ENCODE measurements at regions not wholly inside any gene's neighbourhood (a gene's known extent, or its start where the extent isn't known, plus 50 kb on each side); places are given as distances from the start of the nearest gene placed in this dataset.

DNA sequence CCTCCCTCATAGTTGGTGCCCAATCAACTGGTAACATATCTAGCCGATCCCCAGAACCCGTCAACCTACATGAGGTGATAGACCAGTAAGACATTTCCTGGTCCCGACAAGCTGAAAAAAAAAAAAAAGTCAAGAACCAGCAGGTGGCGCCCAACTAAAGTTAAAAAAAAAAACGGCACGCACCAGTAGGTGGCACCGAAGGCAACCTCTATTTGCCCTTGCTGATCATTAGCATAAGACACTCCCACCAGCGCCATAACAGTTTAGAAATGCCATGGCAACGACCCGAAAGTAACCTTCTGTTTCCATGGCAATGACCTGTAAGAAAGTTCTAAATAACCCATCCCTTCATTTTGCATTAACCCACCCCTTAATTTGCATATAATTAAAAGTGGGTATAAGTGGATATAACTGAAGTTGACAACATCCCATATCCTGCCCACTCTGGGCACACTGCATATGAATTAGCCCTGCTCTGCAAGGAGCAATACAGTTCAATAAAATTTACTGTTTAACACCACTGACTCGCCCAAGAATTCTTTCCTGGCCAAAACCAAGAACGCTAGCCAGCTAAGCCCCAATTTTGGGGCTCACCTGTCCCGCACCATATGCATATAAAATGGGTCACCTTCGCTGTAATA is 83.9 kb upstream of the SPANXB1 start (continued):
- TF ChIP-seq EHF (CRISPR knock-in tag; IDR thresholded peaks at IDR 0.05), result no peak
- no peak for TF ChIP-seq CBX2 (IDR thresholded peaks at IDR 0.05; ENCODE audit: borderline replicate concordance, low read depth)
- no peak for TF ChIP-seq ZFP36 (IDR thresholded peaks at IDR 0.05; ENCODE audit: borderline replicate concordance, partially characterized antibody)
- TF ChIP-seq, protein P1, sequence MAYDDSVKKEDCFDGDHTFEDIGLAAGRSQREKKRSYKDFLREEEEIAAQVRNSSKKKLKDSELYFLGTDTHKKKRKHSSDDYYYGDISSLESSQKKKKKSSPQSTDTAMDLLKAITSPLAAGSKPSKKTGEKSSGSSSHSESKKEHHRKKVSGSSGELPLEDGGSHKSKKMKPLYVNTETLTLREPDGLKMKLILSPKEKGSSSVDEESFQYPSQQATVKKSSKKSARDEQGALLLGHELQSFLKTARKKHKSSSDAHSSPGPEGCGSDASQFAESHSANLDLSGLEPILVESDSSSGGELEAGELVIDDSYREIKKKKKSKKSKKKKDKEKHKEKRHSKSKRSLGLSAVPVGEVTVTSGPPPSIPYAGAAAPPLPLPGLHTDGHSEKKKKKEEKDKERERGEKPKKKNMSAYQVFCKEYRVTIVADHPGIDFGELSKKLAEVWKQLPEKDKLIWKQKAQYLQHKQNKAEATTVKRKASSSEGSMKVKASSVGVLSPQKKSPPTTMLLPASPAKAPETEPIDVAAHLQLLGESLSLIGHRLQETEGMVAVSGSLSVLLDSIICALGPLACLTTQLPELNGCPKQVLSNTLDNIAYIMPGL (CRISPR knock-in tag; IDR thresholded peaks at IDR 0.05; ENCODE audit: borderline replicate concordance), result no peak
- no peak for TF ChIP-seq CHD2 (IDR thresholded peaks at IDR 0.05; ENCODE audit: low read length, partially characterized antibody)
- no peak for TF ChIP-seq FOSB (CRISPR knock-in tag; IDR thresholded peaks at IDR 0.05)
- no peak for TF ChIP-seq BHLHE40 (IDR thresholded peaks at IDR 0.05; ENCODE audit: low read depth, low read length)

DNA sequence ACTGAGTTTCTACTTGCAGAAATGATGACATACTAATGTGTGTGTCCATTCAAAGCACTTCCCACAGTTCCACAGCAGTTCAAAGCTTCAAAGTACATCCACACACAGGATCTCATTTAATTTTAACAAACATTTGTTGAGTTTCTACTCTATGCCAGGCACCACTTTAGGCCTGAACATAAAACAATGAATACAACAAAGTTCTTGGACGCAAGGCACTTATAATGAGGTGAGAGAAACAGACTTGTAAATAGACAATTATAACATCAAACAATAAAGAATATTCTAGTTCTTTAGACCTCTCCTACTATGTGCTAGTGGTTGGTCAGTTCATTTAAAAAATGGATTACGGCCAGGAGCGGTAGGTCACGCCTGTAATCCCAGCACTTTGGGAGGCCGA is 82.0 kb upstream of the SPANXB1 start:
- no peak for DNase-seq (ENCODE audit: low read depth in 1 of 2, low spot score in 1 of 2)
- TF ChIP-seq, protein P2, sequence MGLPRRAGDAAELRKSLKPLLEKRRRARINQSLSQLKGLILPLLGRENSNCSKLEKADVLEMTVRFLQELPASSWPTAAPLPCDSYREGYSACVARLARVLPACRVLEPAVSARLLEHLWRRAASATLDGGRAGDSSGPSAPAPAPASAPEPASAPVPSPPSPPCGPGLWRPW (IDR thresholded peaks at IDR 0.05), result no peak
- TF ChIP-seq ZC3H11A (IDR thresholded peaks at IDR 0.05), result no peak
- TF ChIP-seq, protein P3, sequence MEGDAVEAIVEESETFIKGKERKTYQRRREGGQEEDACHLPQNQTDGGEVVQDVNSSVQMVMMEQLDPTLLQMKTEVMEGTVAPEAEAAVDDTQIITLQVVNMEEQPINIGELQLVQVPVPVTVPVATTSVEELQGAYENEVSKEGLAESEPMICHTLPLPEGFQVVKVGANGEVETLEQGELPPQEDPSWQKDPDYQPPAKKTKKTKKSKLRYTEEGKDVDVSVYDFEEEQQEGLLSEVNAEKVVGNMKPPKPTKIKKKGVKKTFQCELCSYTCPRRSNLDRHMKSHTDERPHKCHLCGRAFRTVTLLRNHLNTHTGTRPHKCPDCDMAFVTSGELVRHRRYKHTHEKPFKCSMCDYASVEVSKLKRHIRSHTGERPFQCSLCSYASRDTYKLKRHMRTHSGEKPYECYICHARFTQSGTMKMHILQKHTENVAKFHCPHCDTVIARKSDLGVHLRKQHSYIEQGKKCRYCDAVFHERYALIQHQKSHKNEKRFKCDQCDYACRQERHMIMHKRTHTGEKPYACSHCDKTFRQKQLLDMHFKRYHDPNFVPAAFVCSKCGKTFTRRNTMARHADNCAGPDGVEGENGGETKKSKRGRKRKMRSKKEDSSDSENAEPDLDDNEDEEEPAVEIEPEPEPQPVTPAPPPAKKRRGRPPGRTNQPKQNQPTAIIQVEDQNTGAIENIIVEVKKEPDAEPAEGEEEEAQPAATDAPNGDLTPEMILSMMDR (IDR thresholded peaks at IDR 0.05), result no peak
- TF ChIP-seq, protein P4, sequence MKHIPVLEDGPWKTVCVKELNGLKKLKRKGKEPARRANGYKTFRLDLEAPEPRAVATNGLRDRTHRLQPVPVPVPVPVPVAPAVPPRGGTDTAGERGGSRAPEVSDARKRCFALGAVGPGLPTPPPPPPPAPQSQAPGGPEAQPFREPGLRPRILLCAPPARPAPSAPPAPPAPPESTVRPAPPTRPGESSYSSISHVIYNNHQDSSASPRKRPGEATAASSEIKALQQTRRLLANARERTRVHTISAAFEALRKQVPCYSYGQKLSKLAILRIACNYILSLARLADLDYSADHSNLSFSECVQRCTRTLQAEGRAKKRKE (CRISPR knock-in tag; IDR thresholded peaks at IDR 0.05; ENCODE audit: low read depth), result no peak
- TF ChIP-seq NPAS2 (CRISPR knock-in tag; IDR thresholded peaks at IDR 0.05; ENCODE audit: borderline replicate concordance), result no peak
- Histone ChIP-seq H3K27ac (no peak overlapping the region), H3K9me3 (no peaks in the 10 kb centered on the region; the same call in 2 of the 3 replicates), H3K4me2 (no peak overlapping the region), H3K4me3 (no peak overlapping the region), H3K4me1 (0 out of 3 replicates have a peak, but pooled peaks cover 3% of the 10 kb centered on the region)
- ChIA-PET POLR2A (no interaction called here), CTCF (no interaction called here)
- no peak for FAIRE-seq
- ATAC-seq, result no peak
- 95% methylated on average over 5 of the region's 5 CpGs for WGBS (ENCODE audit: missing lambda C conversion rate)

DNA sequence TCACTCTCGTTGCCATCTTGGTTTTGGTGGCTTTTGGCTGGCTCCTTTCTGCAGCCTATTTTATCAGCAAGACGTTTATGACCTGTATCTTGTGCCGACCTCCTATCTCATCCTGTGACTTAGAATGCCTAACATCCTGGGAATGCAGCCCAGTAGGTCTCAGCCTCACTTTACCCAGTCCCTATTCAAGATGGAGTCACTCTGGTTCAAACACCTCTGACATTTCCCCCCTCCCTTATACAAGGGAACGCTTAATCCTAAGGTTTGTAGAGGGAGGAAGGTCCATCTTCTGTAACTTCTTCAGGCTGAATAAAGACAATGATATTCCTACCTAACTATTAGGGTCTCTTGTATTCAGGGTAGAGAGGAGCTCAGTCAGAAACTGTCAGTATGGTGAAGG is 79.3 kb upstream of the SPANXB1 start:
- POLR2A ChIA-PET, result no interaction called here
- Histone ChIP-seq H3K9me3 (no peaks in the 10 kb centered on the region; the same call in 2 of the 3 replicates), H3K4me1 (0 out of 3 replicates have a peak, but pooled peaks cover under 1% of the 10 kb centered on the region), H3K4me2 (no peak overlapping the region), H3K4me3 (no peak overlapping the region), H3K27ac (no peak overlapping the region)
- DNase-seq (ENCODE audit: low read depth in 1 of 2, low spot score in 1 of 2), result no peak
- ATAC-seq, result no peak
- no peak for FAIRE-seq
- CTCF ChIA-PET, result no interaction called here
- TF ChIP-seq SMC3 (IDR thresholded peaks at IDR 0.05) (no peak), NR3C1 (IDR thresholded peaks at IDR 0.05) (no peak), EHMT2 (IDR thresholded peaks at IDR 0.05; ENCODE audit: low read depth) (no peak), JUN (IDR thresholded peaks at IDR 0.05) (no peak), TP53 (CRISPR knock-in tag; IDR thresholded peaks at IDR 0.05) (no peak), EHF (CRISPR knock-in tag; IDR thresholded peaks at IDR 0.05) (no peak), FOSB (CRISPR knock-in tag; IDR thresholded peaks at IDR 0.05) (no peak), CBX2 (IDR thresholded peaks at IDR 0.05; ENCODE audit: borderline replicate concordance, low read depth) (no peak), ZC3H11A (IDR thresholded peaks at IDR 0.05) (no peak)
- TF ChIP-seq, protein P3 (IDR thresholded peaks at IDR 0.05), result no peak
- 87% methylated on average over 4 of the region's 4 CpGs for WGBS (ENCODE audit: missing lambda C conversion rate)

Measured in A549 (cell line).